Stimulated activated effector memory CD8-positive, alpha-beta T cell treated with anti-CD3 and anti-CD28 coated beads, Interleukin-12 subunit alpha, Interleukin-12 subunit beta, amount 100 ng/mL, for 72 hours (primary cell): ENCODE measurements at regions not wholly inside any gene's neighbourhood (a gene's known extent, or its start where the extent isn't known, plus 50 kb on each side); places are given as distances from the start of the nearest gene placed in this dataset.
"Not testable (repeated sequence)": the region's sequence is repeated elsewhere in the genome, so short reads cannot be mapped to it uniquely, and the experiment has no call there.

Experiments used
- ATAC-seq: fragments of 150-1000 bp; cut with Tn5 transposase; 2 replicates; pipeline ENCODE4 v1.10.0; 2021
- DNase-seq, 2 donors: peaks; one replicate each; pipeline ENCODE4 v3.0.0; 2021 to 2022; ENCODE audit warnings: low spot score in 2 of 2
- H3K27ac Mint-ChIP-seq: one replicate; pipeline ENCODE4 v1.8.0; 2022; ENCODE audit warnings: mild to moderate bottlenecking, mixed read lengths
- H3K36me3 Mint-ChIP-seq: one replicate; pipeline ENCODE4 v1.8.0; 2022; ENCODE audit warnings: mild to moderate bottlenecking, mixed read lengths
- H3K4me1 Mint-ChIP-seq: one replicate; pipeline ENCODE4 v1.8.0; 2022; ENCODE audit warnings: mixed read lengths
- H3K4me3 Mint-ChIP-seq: one replicate; pipeline ENCODE4 v1.8.0; 2022; ENCODE audit warnings: mild to moderate bottlenecking, mixed read lengths
- H3K9me3 Mint-ChIP-seq: one replicate; pipeline ENCODE4 v1.8.0; 2022; ENCODE audit warnings: mixed read lengths

GRCh38 chr12:18864900-18865561 lies 127.1 kb downstream of the CAPZA3 start:
- ATAC-seq (peak; percentile 40), DNase-seq (no peak)
- no peaks in the 10 kb centered on the region for H3K36me3 Mint-ChIP-seq
- no peaks in the 10 kb centered on the region for H3K9me3 Mint-ChIP-seq
- no peak overlapping the region for H3K4me3 Mint-ChIP-seq
- H3K4me1 Mint-ChIP-seq, result no peaks in the 10 kb centered on the region
- H3K27ac Mint-ChIP-seq, result no peak overlapping the region

- Mint-ChIP-seq H3K36me3 (no peaks in the 10 kb centered on the region), H3K4me1 (peaks cover 9% of the 10 kb centered on the region), H3K9me3 (no peaks in the 10 kb centered on the region), H3K27ac (no peak overlapping the region), H3K4me3 (no peak overlapping the region)
- ATAC-seq (peak; percentile 51), DNase-seq (no peak)
Observed at GRCh38 chr12:18868717-18869116, 130.8 kb downstream of the CAPZA3 start.

GRCh38 chr12:18872770-18873169 lies 134.9 kb downstream of the CAPZA3 start:
- no peak overlapping the region for H3K27ac Mint-ChIP-seq
- no peaks in the 10 kb centered on the region for H3K36me3 Mint-ChIP-seq
- DNase-seq (no peak), ATAC-seq (peak; percentile 38)
- H3K4me1 Mint-ChIP-seq, result peaks cover 9% of the 10 kb centered on the region
- peak overlapping the region; percentile 8 for H3K4me3 Mint-ChIP-seq
- no peaks in the 10 kb centered on the region for H3K9me3 Mint-ChIP-seq

- Mint-ChIP-seq H3K4me1 (no peaks in the 10 kb centered on the region), H3K36me3 (no peaks in the 10 kb centered on the region), H3K27ac (no peak overlapping the region), H3K4me3 (no peak overlapping the region), H3K9me3 (no peaks in the 10 kb centered on the region)
- DNase-seq, result no peak
- no peak for ATAC-seq
Observed at GRCh38 chr12:18878676-18879180, 140.8 kb downstream of the CAPZA3 start.

GRCh38 chr12:18882690-18883089 lies 144.8 kb downstream of the CAPZA3 start:
- ATAC-seq, result no peak
- Mint-ChIP-seq H3K4me1 (no peaks in the 10 kb centered on the region), H3K9me3 (no peaks in the 10 kb centered on the region), H3K36me3 (no peaks in the 10 kb centered on the region), H3K4me3 (no peak overlapping the region), H3K27ac (no peak overlapping the region)
- DNase-seq, result no peak

GRCh38 chr12:18886962-18887361 lies 149.0 kb downstream of the CAPZA3 start:
- Mint-ChIP-seq H3K27ac (no peak overlapping the region), H3K9me3 (no peaks in the 10 kb centered on the region), H3K4me1 (no peaks in the 10 kb centered on the region), H3K36me3 (no peaks in the 10 kb centered on the region), H3K4me3 (no peak overlapping the region)
- ATAC-seq, result no peak
- DNase-seq, result no peak

- Mint-ChIP-seq H3K4me1 (no peaks in the 10 kb centered on the region), H3K9me3 (no peaks in the 10 kb centered on the region), H3K36me3 (no peaks in the 10 kb centered on the region), H3K27ac (no peak overlapping the region), H3K4me3 (no peak overlapping the region)
- DNase-seq (no peak), ATAC-seq (no peak)
Observed at GRCh38 chr12:18887368-18887767, 149.4 kb downstream of the CAPZA3 start.

- H3K4me3 Mint-ChIP-seq, result no peak overlapping the region
- no peaks in the 10 kb centered on the region for H3K4me1 Mint-ChIP-seq
- H3K36me3 Mint-ChIP-seq, result no peaks in the 10 kb centered on the region
- no peak overlapping the region for H3K27ac Mint-ChIP-seq
- no peaks in the 10 kb centered on the region for H3K9me3 Mint-ChIP-seq
- DNase-seq, result no peak
- ATAC-seq, result no peak
Observed at GRCh38 chr12:18888047-18888446, 150.1 kb downstream of the CAPZA3 start.

GRCh38 chr12:18890621-18891020 lies 152.7 kb downstream of the CAPZA3 start:
- not testable (repeated sequence) for DNase-seq, ATAC-seq, H3K9me3 Mint-ChIP-seq, H3K4me3 Mint-ChIP-seq, H3K4me1 Mint-ChIP-seq, H3K36me3 Mint-ChIP-seq, H3K27ac Mint-ChIP-seq

GRCh38 chr12:18895540-18895939 lies 157.6 kb downstream of the CAPZA3 start:
- H3K9me3 Mint-ChIP-seq, result no peaks in the 10 kb centered on the region
- H3K27ac Mint-ChIP-seq, result no peak overlapping the region
- H3K36me3 Mint-ChIP-seq, result no peaks in the 10 kb centered on the region
- H3K4me3 Mint-ChIP-seq, result no peak overlapping the region
- ATAC-seq (no peak), DNase-seq (no peak)
- no peaks in the 10 kb centered on the region for H3K4me1 Mint-ChIP-seq

GRCh38 chr12:18895946-18896345 lies 158.0 kb downstream of the CAPZA3 start:
- H3K27ac Mint-ChIP-seq, result no peak overlapping the region
- H3K36me3 Mint-ChIP-seq, result no peaks in the 10 kb centered on the region
- no peaks in the 10 kb centered on the region for H3K9me3 Mint-ChIP-seq
- ATAC-seq, result no peak
- no peaks in the 10 kb centered on the region for H3K4me1 Mint-ChIP-seq
- DNase-seq, result no peak
- no peak overlapping the region for H3K4me3 Mint-ChIP-seq

- Mint-ChIP-seq H3K27ac (no peak overlapping the region), H3K4me1 (no peaks in the 10 kb centered on the region), H3K4me3 (no peak overlapping the region), H3K9me3 (peaks cover 3% of the 10 kb centered on the region), H3K36me3 (no peaks in the 10 kb centered on the region)
- ATAC-seq (no peak), DNase-seq (no peak)
Observed at GRCh38 chr12:18897823-18898222, 159.9 kb downstream of the CAPZA3 start.

- Mint-ChIP-seq H3K4me3 (no peak overlapping the region), H3K27ac (no peak overlapping the region), H3K36me3 (no peaks in the 10 kb centered on the region), H3K9me3 (peaks cover 3% of the 10 kb centered on the region), H3K4me1 (no peaks in the 10 kb centered on the region)
- no peak for DNase-seq
- no peak for ATAC-seq
Observed at GRCh38 chr12:18898470-18898869, 160.6 kb downstream of the CAPZA3 start.

- Mint-ChIP-seq H3K4me3 (no peak overlapping the region), H3K9me3 (peaks cover 3% of the 10 kb centered on the region), H3K27ac (no peak overlapping the region), H3K4me1 (no peaks in the 10 kb centered on the region), H3K36me3 (no peaks in the 10 kb centered on the region)
- no peak for DNase-seq
- no peak for ATAC-seq
Observed at GRCh38 chr12:18899162-18899561, 161.2 kb downstream of the CAPZA3 start.

- ATAC-seq (no peak), DNase-seq (no peak)
Observed at GRCh38 chr12:18899678-18900317, 161.9 kb downstream of the CAPZA3 start.

GRCh38 chr12:18905134-18905533 lies 167.2 kb downstream of the CAPZA3 start:
- H3K4me1 Mint-ChIP-seq, result no peaks in the 10 kb centered on the region
- no peak for ATAC-seq
- no peak overlapping the region for H3K27ac Mint-ChIP-seq
- H3K4me3 Mint-ChIP-seq, result no peak overlapping the region
- DNase-seq, result no peak
- H3K36me3 Mint-ChIP-seq, result no peaks in the 10 kb centered on the region
- H3K9me3 Mint-ChIP-seq, result peaks cover 3% of the 10 kb centered on the region

More at GRCh38 chr12:18899678-18900317, 161.9 kb downstream of the CAPZA3 start:
- H3K4me1 Mint-ChIP-seq, result no peaks in the 10 kb centered on the region
- H3K36me3 Mint-ChIP-seq, result no peaks in the 10 kb centered on the region
- H3K9me3 Mint-ChIP-seq, result peaks cover 3% of the 10 kb centered on the region
- H3K27ac Mint-ChIP-seq, result no peak overlapping the region
- H3K4me3 Mint-ChIP-seq, result no peak overlapping the region
